Uterus (tissue), 2 donors: ENCODE measurements at regions not wholly inside any gene's neighbourhood (a gene's known extent, or its start where the extent isn't known, plus 50 kb on each side); places are given as distances from the start of the nearest gene placed in this dataset.

Source experiments
- CTCF ChIP-seq, 4 experiments: fragments of 200-600 bp in 2 of 4; fragments of 450-650 bp in 2 of 4; sonication (generic) in 2 of 4; IDR thresholded peaks; one replicate each; pipeline ENCODE4 v1.5.1; 2016 to 2019; ENCODE audit warnings: antibody characterized with exemption in 4 of 4, mild to moderate bottlenecking in 2 of 4, moderate library complexity in 1 of 4
- POLR2A ChIP-seq, 2 donors: fragments of 450-650 bp; IDR thresholded peaks; one replicate each; pipeline ENCODE4 v1.6.1; 2016; ENCODE audit warnings: antibody characterized with exemption in 2 of 2, mild to moderate bottlenecking in 1 of 2, moderate library complexity in 1 of 2

GRCh38 chr3:35393901-35394799 is 245.2 kb upstream of the ARPP21 start:
- no peak for TF ChIP-seq CTCF (IDR thresholded peaks at IDR 0.05)
- TF ChIP-seq POLR2A (IDR thresholded peaks at IDR 0.05), result no peak
